Suprapubic skin (tissue), 4 donors: ENCODE measurements at regions not wholly inside any gene's neighbourhood (a gene's known extent, or its start where the extent isn't known, plus 50 kb on each side); places are given as distances from the start of the nearest gene placed in this dataset.

Experiments used
- DNase-seq, 2 donors: peaks; one replicate each; pipeline ENCODE4 v3.0.0-alpha.2; 2019; ENCODE audit warnings: low spot score in 2 of 2
- H3K27ac ChIP-seq: fragments of 200-600 bp; sonication (generic); one replicate; pipeline ENCODE4 v1.5.1; 2019
- H3K27me3 ChIP-seq: fragments of 200-600 bp; sonication (generic); one replicate; pipeline ENCODE4 v1.5.1; 2019
- H3K36me3 ChIP-seq: fragments of 200-600 bp; sonication (generic); one replicate; pipeline ENCODE4 v1.5.1; 2019
- H3K4me1 ChIP-seq: fragments of 200-600 bp; sonication (generic); one replicate; pipeline ENCODE4 v1.5.1; 2019
- H3K4me3 ChIP-seq: fragments of 200-600 bp; sonication (generic); one replicate; pipeline ENCODE4 v1.5.1; 2019; ENCODE audit warnings: mild to moderate bottlenecking
- H3K9me3 ChIP-seq: fragments of 200-600 bp; sonication (generic); one replicate; pipeline ENCODE4 v1.5.1; 2019
- CTCF ChIP-seq, 2 donors: fragments of 200-600 bp in 1 of 2; fragments of 450-650 bp in 1 of 2; sonication (generic) in 1 of 2; IDR thresholded peaks; one replicate each; pipeline ENCODE4 v1.5.1; 2016 to 2019; ENCODE audit warnings: antibody characterized with exemption in 2 of 2, mild to moderate bottlenecking in 1 of 2, moderate library complexity in 1 of 2
- EP300 ChIP-seq: sonication (generic); formaldehyde crosslinking; IDR thresholded peaks from one replicate; pipeline ENCODE4 v1.6.1; 2017; ENCODE audit warnings: antibody characterized with exemption
- POLR2A ChIP-seq, 2 donors: fragments of 450-650 bp; IDR thresholded peaks; one replicate each; pipeline ENCODE4 v1.6.1; 2017; ENCODE audit warnings: antibody characterized with exemption in 2 of 2, mild to moderate bottlenecking in 2 of 2, moderate library complexity in 2 of 2
- POLR2AphosphoS5 ChIP-seq, 3 donors: sonication (generic); formaldehyde crosslinking; IDR thresholded peaks; one replicate each; pipeline ENCODE4 v1.6.1; 2017; ENCODE audit warnings: antibody characterized with exemption in 3 of 3
- WGBS: methylation state at CpG from one replicate; pipeline ENCODE4 v1.1.5; 2018; 5-methylcytosine and 5-hydroxymethylcytosine counted together

- no peaks in the 10 kb centered on the region for H3K4me1 ChIP-seq
- 90% methylated on average over 1 of the region's 1 CpG for WGBS
- H3K27me3 ChIP-seq, result peaks cover 3% of the 10 kb centered on the region
- TF ChIP-seq EP300, result no peak
- no peak for TF ChIP-seq POLR2AphosphoS5 (IDR thresholded peaks at IDR 0.05)
- TF ChIP-seq POLR2A (IDR thresholded peaks at IDR 0.05), result no peak
- no peak for TF ChIP-seq CTCF (IDR thresholded peaks at IDR 0.05)
- no peaks in the 10 kb centered on the region for H3K36me3 ChIP-seq
- no peak overlapping the region for H3K27ac ChIP-seq
- no peaks in the 10 kb centered on the region for H3K9me3 ChIP-seq
- H3K4me3 ChIP-seq, result no peak overlapping the region
- no peak for DNase-seq
Observed at GRCh38 chr5:87756951-87757350, 344.2 kb upstream of the CCNH start.

DNA sequence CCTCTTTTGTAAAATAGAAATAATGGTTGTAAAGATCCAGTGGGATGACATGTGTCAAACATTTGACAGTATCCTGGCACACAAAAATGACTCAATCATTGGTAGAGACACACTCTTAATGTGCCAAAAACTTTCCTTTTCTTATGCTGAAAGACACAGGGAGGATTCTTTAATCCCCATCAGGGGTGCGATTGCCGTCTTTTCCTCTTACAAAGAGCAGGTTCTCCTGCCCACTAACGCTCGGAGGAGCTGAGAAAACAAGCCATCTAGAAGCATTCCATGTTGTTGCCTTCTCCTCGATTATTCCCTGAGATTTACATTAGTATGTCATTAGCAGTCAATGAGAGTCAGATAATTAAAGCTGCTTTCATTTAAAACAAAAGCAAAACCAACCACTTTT, 342.6 kb upstream of the CCNH start:
- H3K27ac ChIP-seq, result no peak overlapping the region
- no peak overlapping the region for H3K4me3 ChIP-seq
- no peaks in the 10 kb centered on the region for H3K36me3 ChIP-seq
- DNase-seq, result no peak
- peaks cover 3% of the 10 kb centered on the region for H3K27me3 ChIP-seq
- no peaks in the 10 kb centered on the region for H3K9me3 ChIP-seq
- TF ChIP-seq POLR2AphosphoS5 (IDR thresholded peaks at IDR 0.05), result no peak
- no peak for TF ChIP-seq CTCF (IDR thresholded peaks at IDR 0.05)
- no peak for TF ChIP-seq EP300
- no peak for TF ChIP-seq POLR2A (IDR thresholded peaks at IDR 0.05)
- H3K4me1 ChIP-seq, result no peaks in the 10 kb centered on the region
- WGBS, result 47% methylated on average over 5 of the region's 5 CpGs

GRCh38 chr5:87754009-87754757, 341.5 kb upstream of the CCNH start:
- WGBS, result 21% methylated on average over 6 of the region's 6 CpGs

DNA sequence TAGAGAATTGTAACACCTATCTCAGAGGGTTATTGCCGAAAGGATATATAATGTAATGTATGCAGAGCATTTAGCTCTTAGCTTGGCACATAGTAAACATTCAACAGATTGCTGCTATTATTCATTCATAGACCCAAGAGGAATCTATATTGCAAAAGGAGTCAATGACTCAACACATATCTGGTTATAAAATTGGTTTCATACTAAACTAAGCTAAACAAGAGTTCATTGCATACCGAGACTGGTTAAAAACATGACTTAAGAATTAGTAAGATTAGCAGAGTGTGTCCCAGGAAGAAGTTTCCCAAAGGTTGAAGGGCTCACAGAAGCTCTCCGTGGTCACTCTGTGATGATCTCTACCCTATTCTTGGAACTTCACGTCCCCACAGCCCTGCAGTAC, 339.6 kb upstream of the CCNH start:
- Histone ChIP-seq H3K27ac (no peak overlapping the region), H3K4me1 (no peaks in the 10 kb centered on the region), H3K9me3 (no peaks in the 10 kb centered on the region), H3K36me3 (no peaks in the 10 kb centered on the region), H3K4me3 (no peak overlapping the region), H3K27me3 (peaks cover 3% of the 10 kb centered on the region)
- DNase-seq, result no peak
- TF ChIP-seq CTCF (IDR thresholded peaks at IDR 0.05) (no peak), POLR2AphosphoS5 (IDR thresholded peaks at IDR 0.05) (no peak)
- 76% methylated on average over 4 of the region's 4 CpGs for WGBS

More at GRCh38 chr5:87754009-87754757, 341.5 kb upstream of the CCNH start:
- no peaks in the 10 kb centered on the region for H3K4me1 ChIP-seq
- no peak for DNase-seq
- H3K27me3 ChIP-seq, result peaks cover 3% of the 10 kb centered on the region
- TF ChIP-seq POLR2A (IDR thresholded peaks at IDR 0.05), result no peak
- TF ChIP-seq EP300, result no peak
- no peak for TF ChIP-seq POLR2AphosphoS5 (IDR thresholded peaks at IDR 0.05)
- no peak for TF ChIP-seq CTCF (IDR thresholded peaks at IDR 0.05)
- H3K9me3 ChIP-seq, result no peaks in the 10 kb centered on the region
- H3K4me3 ChIP-seq, result no peak overlapping the region
- H3K27ac ChIP-seq, result no peak overlapping the region
- no peaks in the 10 kb centered on the region for H3K36me3 ChIP-seq

DNA sequence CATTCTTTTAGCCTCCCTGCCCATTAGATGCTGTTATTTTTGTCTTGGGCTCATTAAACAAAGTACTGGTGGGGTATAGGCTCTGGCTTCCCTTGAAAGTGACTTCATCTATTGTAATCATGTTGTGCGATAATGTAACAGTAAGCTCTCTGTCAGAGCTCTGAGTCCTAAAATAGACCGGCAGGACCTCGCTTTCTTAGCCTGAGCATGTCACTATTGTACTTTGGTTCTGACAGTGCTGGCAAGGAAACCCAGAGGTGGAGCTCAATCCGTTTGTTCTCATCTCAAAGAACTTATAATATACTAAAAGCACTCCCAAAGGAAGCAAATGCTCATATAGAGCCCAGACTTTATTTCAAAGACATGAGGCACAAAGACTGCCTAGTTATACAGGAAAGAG, 339.1 kb upstream of the CCNH start:
- Histone ChIP-seq H3K27ac (no peak overlapping the region), H3K4me3 (no peak overlapping the region), H3K36me3 (no peaks in the 10 kb centered on the region), H3K4me1 (no peaks in the 10 kb centered on the region), H3K9me3 (no peaks in the 10 kb centered on the region), H3K27me3 (peaks cover 3% of the 10 kb centered on the region)
- WGBS, result 84% methylated on average over 4 of the region's 4 CpGs
- TF ChIP-seq POLR2A (IDR thresholded peaks at IDR 0.05), result no peak
- no peak for TF ChIP-seq POLR2AphosphoS5 (IDR thresholded peaks at IDR 0.05)
- TF ChIP-seq CTCF (IDR thresholded peaks at IDR 0.05), result no peak
- TF ChIP-seq EP300, result no peak
- no peak for DNase-seq
